SJSA1 (cell line): ENCODE measurements at regions not wholly inside any gene's neighbourhood (a gene's known extent, or its start where the extent isn't known, plus 50 kb on each side); places are given as distances from the start of the nearest gene placed in this dataset.

Experiments used
- DNase-seq, 2 experiments: peaks; one replicate each; pipeline ENCODE4 v3.0.0-alpha.2; 2015 to 2020; ENCODE audit warnings: low spot score in 2 of 2, low read depth in 1 of 2
- H3K27ac ChIP-seq: fragments of 250-450 bp; sonication (Bioruptor Pico); 2 replicates; pipeline ENCODE4 v1.5.1; 2020; ENCODE audit warnings: mild to moderate bottlenecking, moderate library complexity
- H3K27me3 ChIP-seq: fragments of 250-450 bp; sonication (Bioruptor Pico); replicated peaks from 2 replicates; pipeline ENCODE4 v1.5.1; 2020; ENCODE audit warnings: mild to moderate bottlenecking, moderate library complexity
- H3K36me3 ChIP-seq: fragments of 250-450 bp; sonication (Bioruptor Pico); 2 replicates; pipeline ENCODE4 v1.5.1; 2020; ENCODE audit warnings: mild to moderate bottlenecking
- H3K4me1 ChIP-seq: fragments of 250-450 bp; sonication (Bioruptor Pico); replicated peaks from 2 replicates; pipeline ENCODE4 v1.6.1; 2021; ENCODE audit warnings: mild to moderate bottlenecking
- H3K4me3 ChIP-seq: fragments of 250-450 bp; sonication (Bioruptor Pico); 2 replicates; pipeline ENCODE4 v1.5.1; 2020; ENCODE audit warnings: mild to moderate bottlenecking
- H3K9me3 ChIP-seq: fragments of 250-450 bp; sonication (Bioruptor Pico); replicated peaks from 2 replicates; pipeline ENCODE4 v1.5.1; 2020; ENCODE audit warnings: mild to moderate bottlenecking

DNA sequence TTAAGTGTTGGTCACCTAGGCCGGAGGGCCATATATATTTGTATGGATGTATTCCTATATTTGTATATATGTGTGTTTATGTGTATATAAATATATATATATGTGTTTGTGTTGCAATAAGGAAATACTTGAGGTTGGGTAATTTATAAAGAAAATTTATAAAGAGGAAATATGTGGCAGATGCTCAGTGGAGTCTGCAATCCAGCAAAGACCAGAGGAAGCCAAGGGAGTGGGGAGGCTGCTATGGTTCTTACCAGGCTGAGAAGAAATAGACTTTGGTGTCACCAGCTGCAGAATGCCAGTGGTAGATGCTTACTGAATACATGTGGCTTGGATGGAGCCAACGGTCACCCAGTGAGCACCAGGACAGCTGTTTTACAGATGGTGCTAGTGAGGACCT lies 97.4 kb upstream of the ELOVL5 start:
- Histone ChIP-seq H3K9me3 (no peaks in the 10 kb centered on the region), H3K36me3 (no peaks in the 10 kb centered on the region), H3K4me1 (no peaks in the 10 kb centered on the region), H3K27me3 (no peaks in the 10 kb centered on the region; the same call in 1 of the 2 replicates), H3K27ac (no peak overlapping the region), H3K4me3 (no peak overlapping the region)
- DNase-seq = no peak

DNA sequence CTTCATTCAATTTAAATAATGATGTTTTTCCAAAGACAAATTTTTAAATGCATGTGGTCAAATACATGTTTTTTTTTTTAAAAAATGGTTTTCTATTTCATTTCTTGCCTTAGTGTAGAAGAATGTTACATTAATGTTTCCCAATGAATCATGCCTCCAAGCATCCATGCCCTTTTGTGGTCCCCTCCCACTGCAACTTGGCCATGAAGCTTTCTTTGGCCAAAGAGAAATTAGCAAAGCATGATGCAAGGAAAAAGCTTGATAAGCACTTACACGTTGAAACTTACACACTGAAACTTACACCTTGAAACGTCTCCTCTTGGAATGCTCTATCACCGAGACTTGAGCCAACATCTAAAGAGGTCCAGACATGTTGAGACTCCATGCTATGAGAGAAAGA lies 93.0 kb upstream of the ELOVL5 start:
- H3K36me3 ChIP-seq = no peaks in the 10 kb centered on the region
- no peaks in the 10 kb centered on the region for H3K9me3 ChIP-seq
- H3K27me3 ChIP-seq = no peaks in the 10 kb centered on the region
- DNase-seq = no peak
- H3K27ac ChIP-seq = no peak overlapping the region
- H3K4me3 ChIP-seq = no peak overlapping the region
- peaks cover 4% of the 10 kb centered on the region for H3K4me1 ChIP-seq

DNA sequence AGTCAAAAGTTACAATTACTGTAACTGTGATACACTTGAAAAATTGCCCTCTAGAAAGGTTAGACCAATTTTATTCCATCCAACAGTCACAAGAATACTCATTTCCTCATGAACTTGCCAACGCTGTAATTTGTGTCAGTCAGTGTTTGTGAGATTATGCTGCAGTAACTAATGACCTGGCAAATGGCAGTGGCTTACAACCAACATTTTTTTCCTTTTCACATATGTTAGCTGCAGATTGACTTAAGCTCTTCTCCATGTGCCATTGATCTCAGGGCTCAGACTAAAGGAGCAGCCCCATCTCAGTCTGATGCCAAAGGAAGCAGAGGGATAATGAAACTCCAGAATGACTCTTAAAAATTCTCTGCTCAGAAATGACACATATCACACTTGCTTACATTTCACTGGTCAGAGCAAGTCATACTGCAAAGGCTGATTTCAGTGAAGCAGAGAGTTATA lies 92.3 kb upstream of the ELOVL5 start:
- no peak for DNase-seq
- Histone ChIP-seq H3K27ac (no peak overlapping the region), H3K36me3 (no peaks in the 10 kb centered on the region), H3K27me3 (no peaks in the 10 kb centered on the region), H3K4me3 (no peak overlapping the region), H3K9me3 (no peaks in the 10 kb centered on the region), H3K4me1 (peaks cover 4% of the 10 kb centered on the region)

DNA sequence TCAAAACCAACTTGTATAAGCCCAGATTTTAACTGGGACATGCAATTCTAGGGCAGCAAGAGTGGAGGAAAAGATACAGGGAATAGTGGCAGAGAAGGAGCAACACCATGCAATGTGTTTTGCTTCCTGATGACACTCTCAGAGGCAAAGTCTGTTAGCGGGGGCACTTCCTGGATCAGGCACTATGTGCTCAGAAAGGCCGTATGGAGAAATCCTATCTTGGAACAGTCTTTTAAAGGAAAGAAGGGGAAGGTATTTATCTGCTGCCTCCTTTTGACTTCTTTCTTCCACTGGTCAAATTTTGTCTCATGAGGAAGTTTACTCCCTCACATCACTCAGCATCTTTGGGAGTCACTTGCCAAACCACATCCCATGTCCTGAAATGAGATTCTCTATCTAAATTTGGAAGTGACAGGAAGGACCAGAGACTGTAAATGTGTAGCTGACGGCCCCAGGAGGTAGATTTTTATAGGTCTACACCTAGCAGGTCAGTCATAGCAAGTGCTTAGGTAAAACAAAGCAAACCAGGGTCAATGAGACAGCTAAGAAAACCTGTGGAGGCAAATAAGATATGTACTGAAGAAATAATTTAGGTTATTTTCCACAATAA lies 91.7 kb upstream of the ELOVL5 start:
- Histone ChIP-seq H3K4me1 (peaks cover 4% of the 10 kb centered on the region), H3K4me3 (no peak overlapping the region), H3K9me3 (no peaks in the 10 kb centered on the region), H3K27ac (no peak overlapping the region), H3K27me3 (no peaks in the 10 kb centered on the region), H3K36me3 (no peaks in the 10 kb centered on the region)
- no peak for DNase-seq

DNA sequence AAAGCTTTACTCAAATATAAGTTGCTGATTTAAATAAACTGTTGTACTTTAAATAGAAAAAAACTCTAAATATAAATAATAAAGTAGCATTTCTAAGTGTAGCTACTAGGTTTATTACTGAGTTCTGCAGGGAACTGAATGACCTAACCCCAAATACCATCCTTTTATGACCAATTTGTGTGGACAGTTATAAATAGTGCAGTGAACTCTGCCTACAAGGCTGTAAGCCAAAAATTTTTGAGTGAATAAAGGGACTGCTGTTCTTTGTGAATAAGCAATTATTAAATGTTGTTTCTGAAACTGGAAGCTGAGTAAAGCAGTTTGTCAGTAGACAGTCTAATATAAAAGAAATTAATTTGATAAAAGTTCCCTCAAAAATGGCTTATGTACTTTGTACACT lies 90.8 kb upstream of the ELOVL5 start:
- DNase-seq = no peak
- H3K4me3 ChIP-seq = no peak overlapping the region
- H3K4me1 ChIP-seq = peaks cover 4% of the 10 kb centered on the region
- no peaks in the 10 kb centered on the region for H3K36me3 ChIP-seq
- H3K9me3 ChIP-seq = no peaks in the 10 kb centered on the region
- no peak overlapping the region for H3K27ac ChIP-seq
- H3K27me3 ChIP-seq = no peaks in the 10 kb centered on the region

DNA sequence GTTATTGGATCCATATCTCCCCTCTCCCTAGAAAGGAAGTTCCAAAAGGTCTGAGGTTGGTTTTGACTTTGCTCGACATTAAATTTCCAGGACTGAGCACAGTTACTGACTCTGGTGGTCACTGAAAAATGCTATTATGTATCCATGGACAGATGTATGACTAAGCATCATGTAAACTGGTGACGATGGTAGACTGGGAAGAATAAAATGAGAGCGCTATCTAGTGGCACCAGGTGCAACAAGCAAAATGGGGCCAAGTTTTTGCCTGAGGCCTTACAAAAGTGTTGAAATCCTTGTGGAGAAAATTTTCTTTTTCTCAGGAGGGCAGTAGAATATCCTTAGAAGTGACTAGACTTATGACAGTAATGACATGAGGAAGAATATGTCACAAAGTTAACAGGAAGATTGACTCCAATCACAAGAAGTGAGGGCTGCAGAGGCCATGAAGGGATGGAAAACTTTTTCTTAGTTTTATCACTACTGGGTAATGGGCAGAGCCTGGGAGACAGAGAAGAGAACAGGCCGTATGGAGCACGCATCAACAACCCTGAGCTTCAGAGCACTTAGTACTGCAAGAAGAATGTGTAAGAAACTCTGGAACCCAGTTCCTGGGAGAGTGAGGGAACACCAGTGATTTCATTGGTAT lies 88.9 kb upstream of the ELOVL5 start:
- no peak overlapping the region for H3K4me3 ChIP-seq
- no peak overlapping the region for H3K27ac ChIP-seq
- no peaks in the 10 kb centered on the region for H3K9me3 ChIP-seq
- peaks cover 4% of the 10 kb centered on the region for H3K4me1 ChIP-seq
- no peaks in the 10 kb centered on the region for H3K36me3 ChIP-seq
- H3K27me3 ChIP-seq = no peaks in the 10 kb centered on the region
- peak; percentile 47 to 61 for DNase-seq

DNA sequence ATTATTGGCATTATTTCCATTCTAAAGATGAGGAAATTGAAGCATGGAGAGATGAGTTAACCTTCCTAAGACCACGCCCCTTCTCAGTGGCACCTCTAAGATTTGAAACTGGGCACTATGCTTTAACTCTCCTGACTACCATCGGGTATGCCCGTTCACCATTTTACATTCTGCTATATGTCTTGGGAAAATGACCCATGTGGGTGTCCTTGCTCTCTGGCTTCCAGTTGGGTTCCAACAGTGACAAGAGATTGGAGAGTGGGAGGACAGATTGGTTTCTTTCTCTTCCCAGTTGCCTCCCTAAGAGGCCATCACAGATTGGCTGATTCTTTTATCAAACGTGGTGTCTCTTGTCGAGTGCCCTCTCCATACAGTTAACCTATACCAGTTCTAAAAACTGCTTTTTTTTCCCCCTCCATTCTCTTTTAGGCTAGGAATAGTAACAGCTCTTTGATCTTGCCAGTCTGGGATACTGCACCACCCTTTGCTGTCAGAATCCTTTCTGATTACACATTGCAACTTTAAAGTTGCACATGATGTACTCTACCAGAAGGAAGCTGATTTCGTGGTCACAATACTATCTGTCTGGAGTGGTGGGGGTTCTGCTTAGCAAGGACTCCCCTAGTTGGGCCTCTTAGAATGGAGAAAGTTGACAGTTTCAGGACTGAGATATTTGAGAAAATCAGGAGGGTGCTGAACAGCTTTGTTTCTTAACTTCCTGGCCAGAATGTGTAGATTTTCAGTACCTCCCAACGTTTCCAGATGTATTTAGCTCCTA lies 88.0 kb upstream of the ELOVL5 start:
- Histone ChIP-seq H3K4me3 (no peak overlapping the region), H3K9me3 (no peaks in the 10 kb centered on the region), H3K4me1 (peaks cover 4% of the 10 kb centered on the region), H3K27me3 (no peaks in the 10 kb centered on the region), H3K36me3 (no peaks in the 10 kb centered on the region), H3K27ac (no peak overlapping the region)
- no peak for DNase-seq

DNA sequence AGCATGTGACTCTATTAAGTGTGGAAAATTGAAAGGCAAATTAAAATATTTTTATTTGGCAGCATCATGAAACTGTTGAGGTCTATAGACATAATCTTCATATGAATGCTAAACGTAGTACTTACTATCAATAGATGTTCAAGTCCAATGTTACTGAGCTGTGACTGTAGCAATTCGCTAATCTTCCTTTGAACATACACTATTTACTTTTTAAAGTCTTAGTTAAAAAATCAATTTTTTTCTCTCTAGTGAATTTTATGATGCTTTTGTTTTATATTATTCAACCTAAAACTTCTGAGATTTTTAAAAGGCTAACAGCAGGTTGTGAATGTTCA lies 85.2 kb upstream of the ELOVL5 start:
- Histone ChIP-seq H3K9me3 (no peaks in the 10 kb centered on the region), H3K4me1 (peaks cover 4% of the 10 kb centered on the region), H3K27me3 (no peaks in the 10 kb centered on the region; the same call in 1 of the 2 replicates), H3K27ac (no peak overlapping the region), H3K36me3 (no peaks in the 10 kb centered on the region), H3K4me3 (no peak overlapping the region)
- no peak for DNase-seq

DNA sequence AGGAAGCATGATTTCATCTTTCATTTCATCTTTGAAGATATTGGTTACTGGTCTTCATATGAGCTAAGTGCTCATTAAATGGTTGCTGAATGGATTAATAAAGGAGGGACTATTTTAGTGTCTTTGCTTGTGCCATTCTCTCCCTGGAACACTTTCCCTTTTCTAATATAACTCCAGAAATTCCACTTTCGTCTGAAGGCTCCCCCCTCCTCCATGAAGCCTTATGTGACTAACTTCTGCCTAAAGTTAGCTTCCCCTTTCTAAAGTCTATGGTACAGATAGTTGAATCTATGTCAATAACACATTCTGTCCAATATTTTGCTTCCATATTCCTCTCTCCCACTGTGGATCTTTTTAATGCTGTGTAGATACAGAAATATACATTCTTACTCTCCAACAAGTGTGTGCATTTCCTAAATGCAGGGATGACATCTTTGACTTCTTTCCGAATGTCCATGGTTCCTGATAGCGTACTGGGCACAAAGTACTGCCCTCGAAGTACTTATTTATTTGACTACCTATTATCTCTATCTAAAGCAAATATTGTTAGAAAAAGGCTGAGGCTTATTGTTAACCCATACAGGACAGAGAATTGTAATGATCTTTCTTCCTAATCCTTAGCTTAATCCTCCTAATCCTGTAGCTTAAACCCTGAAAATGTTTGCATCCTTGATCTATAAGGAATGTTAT lies 84.7 kb upstream of the ELOVL5 start:
- no peak overlapping the region for H3K4me3 ChIP-seq
- H3K27ac ChIP-seq = no peak overlapping the region
- H3K4me1 ChIP-seq = peaks cover 4% of the 10 kb centered on the region
- no peaks in the 10 kb centered on the region; the same call in 1 of the 2 replicates for H3K27me3 ChIP-seq
- DNase-seq = no peak
- no peaks in the 10 kb centered on the region for H3K36me3 ChIP-seq
- H3K9me3 ChIP-seq = no peaks in the 10 kb centered on the region

DNA sequence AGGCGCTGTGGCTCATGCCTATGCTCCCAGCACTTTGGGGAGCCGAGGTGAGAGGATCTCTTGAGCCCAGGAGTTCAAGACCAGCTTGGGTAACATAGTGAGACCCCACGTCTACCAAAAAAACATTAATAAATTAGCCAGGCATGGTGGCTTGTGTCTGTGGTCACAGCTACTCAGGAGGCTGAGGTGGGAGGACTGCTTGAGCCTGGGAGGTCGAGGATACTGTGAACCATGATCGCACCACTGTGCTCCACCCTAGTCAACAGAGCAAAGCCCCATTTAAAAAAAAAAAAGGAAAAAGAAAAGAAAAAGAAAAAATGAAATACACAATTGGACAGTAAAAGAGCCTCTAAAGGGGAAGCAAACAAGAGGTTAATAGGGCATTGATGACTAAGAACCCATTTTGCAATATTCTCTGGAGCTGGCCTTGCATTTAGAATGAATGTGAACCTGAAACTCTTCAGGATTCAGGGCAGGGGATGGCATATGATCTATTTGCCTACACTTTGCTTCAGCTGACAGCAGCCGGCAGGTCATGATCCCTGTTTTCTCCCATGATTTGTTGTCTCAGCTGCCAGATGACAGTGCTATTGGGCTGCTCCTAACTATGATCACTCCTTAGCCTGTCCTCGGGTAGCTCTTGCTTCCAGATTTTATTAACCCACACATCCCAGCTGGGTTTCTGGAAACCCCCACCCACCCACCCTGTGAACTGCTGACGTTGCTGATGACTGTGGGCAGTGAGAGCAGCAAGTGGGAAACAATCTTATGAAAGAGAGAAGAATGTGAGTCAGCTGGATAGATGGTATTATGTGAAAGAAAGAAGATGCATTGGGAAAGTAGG lies 83.8 kb upstream of the ELOVL5 start:
- Histone ChIP-seq H3K36me3 (no peaks in the 10 kb centered on the region), H3K4me3 (no peak overlapping the region), H3K9me3 (no peaks in the 10 kb centered on the region), H3K27me3 (no peaks in the 10 kb centered on the region; the same call in 1 of the 2 replicates), H3K4me1 (peaks cover 4% of the 10 kb centered on the region), H3K27ac (no peak overlapping the region)
- DNase-seq = no peak

DNA sequence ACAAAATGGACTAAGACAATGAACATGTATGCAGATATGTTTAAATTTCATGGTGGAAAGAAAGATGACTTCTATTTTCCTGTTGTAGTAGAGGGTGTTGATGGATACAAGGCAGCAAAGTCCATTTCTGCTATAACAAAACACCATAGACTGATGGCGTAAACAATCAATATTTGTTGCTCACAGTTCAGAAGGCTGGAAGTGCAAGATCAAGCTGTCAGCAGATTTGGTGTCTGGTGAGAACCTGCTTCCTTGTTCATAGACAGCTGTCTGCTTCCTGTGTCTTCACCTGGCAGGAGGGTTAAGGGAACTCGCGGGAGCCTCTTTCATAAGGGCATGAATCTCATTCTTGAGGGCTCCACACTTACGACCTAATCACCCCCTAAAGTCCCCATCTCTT lies 83.0 kb upstream of the ELOVL5 start:
- Histone ChIP-seq H3K4me1 (no peaks in the 10 kb centered on the region), H3K9me3 (no peaks in the 10 kb centered on the region), H3K36me3 (no peaks in the 10 kb centered on the region), H3K4me3 (no peak overlapping the region), H3K27ac (no peak overlapping the region), H3K27me3 (no peaks in the 10 kb centered on the region; the same call in 1 of the 2 replicates)
- no peak for DNase-seq

DNA sequence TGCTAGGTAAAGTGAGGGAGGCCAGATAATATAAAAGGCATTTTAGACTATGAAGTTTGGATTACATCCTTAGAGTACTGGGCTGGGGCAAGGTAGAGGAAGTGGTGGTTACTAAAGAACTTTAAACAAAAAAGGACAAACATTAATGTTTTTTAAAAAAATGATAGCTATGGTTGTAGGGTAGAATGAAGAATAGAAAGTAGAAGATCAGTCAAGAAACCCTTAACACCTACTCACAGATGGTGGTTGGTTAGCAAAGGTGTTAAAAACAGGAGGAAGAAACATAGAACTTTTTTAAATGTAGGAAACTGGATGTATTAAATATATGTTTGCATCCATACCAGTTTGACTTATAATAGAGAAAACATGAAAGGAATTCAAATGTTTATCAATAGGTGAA lies 80.7 kb upstream of the ELOVL5 start:
- Histone ChIP-seq H3K27me3 (no peaks in the 10 kb centered on the region; the same call in 1 of the 2 replicates), H3K9me3 (no peaks in the 10 kb centered on the region)

DNA sequence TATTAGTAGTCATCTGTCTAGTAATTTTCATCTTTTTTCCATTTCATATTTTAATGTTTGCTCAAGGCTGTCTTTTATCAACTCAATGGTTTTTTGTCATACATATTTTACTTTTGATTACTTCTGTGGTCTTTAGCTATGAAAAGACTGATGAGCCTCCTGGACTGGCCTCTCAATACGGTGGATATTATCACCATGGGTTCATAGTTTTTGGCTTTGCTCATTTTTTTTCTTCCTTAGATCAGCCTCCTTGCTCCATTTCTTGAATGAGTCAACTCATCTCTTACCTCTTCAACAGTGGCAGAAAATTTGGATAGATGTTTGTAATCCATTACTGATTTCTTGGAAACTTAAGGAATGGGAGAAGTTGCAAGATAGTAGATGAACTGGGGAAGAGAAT lies 80.1 kb upstream of the ELOVL5 start:
- DNase-seq = no peak
- Histone ChIP-seq H3K27me3 (no peaks in the 10 kb centered on the region; the same call in 1 of the 2 replicates), H3K4me3 (no peak overlapping the region), H3K4me1 (no peaks in the 10 kb centered on the region), H3K27ac (no peak overlapping the region), H3K9me3 (no peaks in the 10 kb centered on the region), H3K36me3 (no peaks in the 10 kb centered on the region)

More for the DNA sequence above, 80.7 kb upstream of the ELOVL5 start:
- no peak overlapping the region for H3K27ac ChIP-seq
- no peak overlapping the region for H3K4me3 ChIP-seq
- DNase-seq = no peak
- no peaks in the 10 kb centered on the region for H3K36me3 ChIP-seq
- no peaks in the 10 kb centered on the region for H3K4me1 ChIP-seq
